Heart left ventricle (tissue), 16 donors: ENCODE measurements at regions not wholly inside any gene's neighbourhood (a gene's known extent, or its start where the extent isn't known, plus 50 kb on each side); places are given as distances from the start of the nearest gene placed in this dataset.
A peak's percentile ranks its signal among the peaks of the same experiment; 100 is the strongest.

Source experiments
- ATAC-seq, 4 donors: fragments of 200-7000 bp; cut with Tn5 transposase; one replicate each; pipeline ENCODE4 v1.9.1; 2020 to 2022; ENCODE audit warnings: moderate library complexity in 4 of 4, mild to moderate bottlenecking in 3 of 4, moderate number of reproducible peaks in 1 of 4
- DNase-seq, 5 donors: peaks; one replicate each; pipeline ENCODE4 v3.0.0-alpha.2; 2020
- H3K27ac ChIP-seq, 12 donors: fragments of 200-600 bp; sonication (generic) in 4 of 12; one replicate each; pipeline versions ENCODE4 v1.5.0 to v1.8.0; 2016 to 2022; ENCODE audit warnings: mild to moderate bottlenecking in 2 of 12
- H3K27me3 ChIP-seq, 9 donors: fragments of 200-600 bp; sonication (generic) in 2 of 9; one replicate each; pipeline versions ENCODE4 v1.5.1 to v1.8.0; 2016 to 2022; ENCODE audit warnings: mild to moderate bottlenecking in 3 of 9
- H3K36me3 ChIP-seq, 9 donors: fragments of 200-600 bp; sonication (generic) in 2 of 9; one replicate each; pipeline versions ENCODE4 v1.5.0 to v1.8.0; 2018 to 2022; ENCODE audit warnings: mild to moderate bottlenecking in 2 of 9
- H3K4me1 ChIP-seq, 12 donors: fragments of 200-600 bp; sonication (generic) in 4 of 12; one replicate each; pipeline versions ENCODE4 v1.5.0 to v1.8.0; 2016 to 2022; ENCODE audit warnings: mild to moderate bottlenecking in 3 of 12
- H3K4me3 ChIP-seq, 12 donors: fragments of 200-600 bp; sonication (generic) in 4 of 12; one replicate each; pipeline versions ENCODE4 v1.5.0 to v1.8.0; 2017 to 2022; ENCODE audit warnings: mild to moderate bottlenecking in 9 of 12, moderate library complexity in 4 of 12
- H3K9me3 ChIP-seq, 12 donors: fragments of 200-600 bp; sonication (generic) in 4 of 12; one replicate each; pipeline versions ENCODE4 v1.5.0 to v1.8.0; 2016 to 2022; ENCODE audit warnings: mild to moderate bottlenecking in 1 of 12
- POLR2A ChIP-seq, 2 donors: fragments of 450-650 bp; IDR thresholded peaks; one replicate each; pipeline ENCODE4 v1.6.1; 2017; ENCODE audit warnings: antibody characterized with exemption in 2 of 2, mild to moderate bottlenecking in 2 of 2, moderate library complexity in 2 of 2
- WGBS, 4 donors: extraction: QIAGEN DNeasy Blood & Tissue Kit in 2 of 4; methylation state at CpG; one replicate each; pipeline versions ENCODE4 v1.1.5 to v1.1.7; 2013 to 2018; 5-methylcytosine and 5-hydroxymethylcytosine counted together
- intact Hi-C, 10 donors: fragments of 100-400 bp; cut with DNase I; formaldehyde crosslinking; loops; one replicate each; pipeline versions ENCODE4 v1.11.1 to v1.14.2; 2022
- TF ChIP-seq, protein P1 (sequence below), 12 donors: fragments of 200-600 bp; sonication (generic) in 4 of 12; IDR thresholded peaks; one replicate each; pipeline versions ENCODE4 v1.5.0 to v1.8.0; 2018 to 2022; ENCODE audit warnings: antibody characterized with exemption in 12 of 12, mild to moderate bottlenecking in 5 of 12
- donor health status: ischemic (EF 13 %, LVEDD 7.1; RV severe dilation, severe dysfunction).
- donor health status: healthy with polysubstance abuse.
- donor health status: DM: no; HTN: yes; CAD: no.
- donor health status: DM: no; HTN: no; CAD: no.
- donor health status: ischemic (EF 25% LVEDD 6.9; RV normal size, moderate dysfunction).
- donor health status: ischemic (EF 25% LVEDD 5.7; RV mildly dilated, moderate dysfunction).
- donor health status: healthy.
- donor health status: DM: yes; HTN: yes; CAD: no.
- donor health status: ischemic (EF 35%, LVEDD 5.7; RV mildly dilated, moderate dysfunction).
- donor health status: nonischemic (EF 11% LVEDD 7.7; RV severe dilation, severe dysfunction).
- donor health status: DM: yes; HTN: yes; CAD: no.
- donor health status: PGD.
- donor health status: ischemic (EF 29% LVEDD 5.4; RV normal size, mild dysfunction).
- donor health status: nonischemic (EF 23%, LVEDD 6.1; RV moderate dilation, normal function).

DNA sequence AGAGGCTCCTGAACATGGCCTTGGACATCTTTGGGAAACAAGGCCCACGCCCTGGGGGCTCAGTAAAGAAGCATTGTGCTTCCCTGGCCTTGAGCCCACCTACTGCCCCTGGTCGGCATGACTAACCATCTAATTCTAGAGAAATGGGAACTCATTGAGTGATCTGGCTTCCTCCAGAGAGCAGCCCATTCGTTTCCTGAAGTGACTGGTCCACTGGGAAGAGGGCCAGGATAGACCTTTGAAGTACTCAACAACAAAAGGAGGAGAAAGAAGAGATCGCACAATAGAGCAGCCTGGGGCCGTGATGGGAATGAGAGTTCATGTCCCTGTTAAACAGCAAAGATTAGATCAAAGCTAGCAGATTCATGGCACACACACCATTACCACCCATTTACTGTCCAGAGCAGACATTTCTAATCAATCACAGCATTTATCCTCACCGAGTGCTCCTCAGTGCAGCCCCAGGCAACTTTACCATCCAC, 514.4 kb upstream of the PROK2 start:
- H3K27ac ChIP-seq, result peak overlapping the region in 2 of 12 donors; percentile 24 to 66
- WGBS, 4 donors, result 53 to 63% (median 56%) methylated on average over 6 of the region's 6 CpGs
- H3K36me3 ChIP-seq, result no peaks in the 10 kb centered on the region
- no peak overlapping the region for H3K4me3 ChIP-seq
- TF ChIP-seq, protein P1, sequence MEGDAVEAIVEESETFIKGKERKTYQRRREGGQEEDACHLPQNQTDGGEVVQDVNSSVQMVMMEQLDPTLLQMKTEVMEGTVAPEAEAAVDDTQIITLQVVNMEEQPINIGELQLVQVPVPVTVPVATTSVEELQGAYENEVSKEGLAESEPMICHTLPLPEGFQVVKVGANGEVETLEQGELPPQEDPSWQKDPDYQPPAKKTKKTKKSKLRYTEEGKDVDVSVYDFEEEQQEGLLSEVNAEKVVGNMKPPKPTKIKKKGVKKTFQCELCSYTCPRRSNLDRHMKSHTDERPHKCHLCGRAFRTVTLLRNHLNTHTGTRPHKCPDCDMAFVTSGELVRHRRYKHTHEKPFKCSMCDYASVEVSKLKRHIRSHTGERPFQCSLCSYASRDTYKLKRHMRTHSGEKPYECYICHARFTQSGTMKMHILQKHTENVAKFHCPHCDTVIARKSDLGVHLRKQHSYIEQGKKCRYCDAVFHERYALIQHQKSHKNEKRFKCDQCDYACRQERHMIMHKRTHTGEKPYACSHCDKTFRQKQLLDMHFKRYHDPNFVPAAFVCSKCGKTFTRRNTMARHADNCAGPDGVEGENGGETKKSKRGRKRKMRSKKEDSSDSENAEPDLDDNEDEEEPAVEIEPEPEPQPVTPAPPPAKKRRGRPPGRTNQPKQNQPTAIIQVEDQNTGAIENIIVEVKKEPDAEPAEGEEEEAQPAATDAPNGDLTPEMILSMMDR (IDR thresholded peaks at IDR 0.05), result no peak
- TF ChIP-seq POLR2A (IDR thresholded peaks at IDR 0.05), result no peak
- H3K9me3 ChIP-seq, result no peaks in the 10 kb centered on the region
- ATAC-seq (peak in 3 of 4 donors; percentile 49 to 69 (median 62)), DNase-seq (peak in 1 of 5 donors; percentile 74)
- H3K4me1 ChIP-seq, result peaks cover 2 to 24% (median 14%) of the 10 kb centered on the region in 12 donors
- intact Hi-C loops, result no loop called here
- no peaks in the 10 kb centered on the region for H3K27me3 ChIP-seq

DNA sequence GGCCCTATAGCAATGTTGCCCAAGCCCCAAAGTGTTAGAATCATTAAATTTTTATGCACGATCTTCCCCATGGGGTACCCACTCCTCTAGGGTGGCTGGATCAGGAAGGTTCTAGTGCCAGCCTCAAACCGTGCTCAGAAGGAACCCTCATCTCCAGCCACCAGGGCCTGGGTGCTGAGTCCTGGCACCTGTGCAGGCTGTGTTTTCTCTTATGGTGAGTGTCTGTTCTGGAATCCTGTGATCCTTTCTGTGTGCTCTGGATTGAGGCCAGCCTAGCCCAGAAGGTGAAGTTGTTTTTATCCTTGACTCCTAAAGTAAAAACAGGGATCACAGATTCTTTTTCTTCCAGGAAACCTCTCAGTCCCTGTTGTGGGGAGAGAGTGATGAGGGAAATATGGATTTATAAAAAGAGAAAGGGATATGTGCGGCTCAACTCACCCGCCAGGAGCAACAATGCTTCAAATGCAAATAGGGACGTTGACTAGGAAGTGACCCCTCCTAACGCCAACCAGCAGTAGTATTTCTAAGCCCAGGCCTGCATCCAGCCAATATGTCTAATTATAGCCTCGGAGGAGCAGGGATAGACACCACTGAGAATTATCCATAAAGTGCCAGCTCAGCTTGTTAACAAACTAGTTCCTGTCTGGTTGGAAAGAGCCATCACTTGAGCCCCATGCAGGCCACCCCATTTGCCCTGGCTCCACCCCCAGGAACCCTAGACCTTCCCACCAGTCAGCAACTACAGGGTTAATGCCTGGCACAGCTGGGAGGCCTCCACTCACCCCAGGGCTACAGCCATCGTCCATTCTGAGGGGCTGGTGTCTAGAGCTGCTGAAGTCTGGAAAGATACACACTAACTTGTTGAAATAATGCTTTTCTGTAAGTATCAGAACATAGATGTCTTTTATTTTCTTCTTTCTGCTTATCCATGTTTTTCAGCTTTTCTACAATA, 513.5 kb upstream of the PROK2 start:
- intact Hi-C loops, result no loop called here
- Histone ChIP-seq H3K4me1 (peaks cover 0 to 16% (median 11%) of the 10 kb centered on the region in 12 donors), H3K27me3 (no peaks in the 10 kb centered on the region), H3K4me3 (no peak overlapping the region), H3K9me3 (no peaks in the 10 kb centered on the region), H3K36me3 (no peaks in the 10 kb centered on the region), H3K27ac (peak overlapping the region in 9 of 12 donors; percentile 8 to 66 (median 49))
- 38 to 52% (median 42%) methylated on average over 8 of the region's 8 CpGs for WGBS, 4 donors
- DNase-seq, result no peak
- peak; percentile 73 to 79 (median 75) for ATAC-seq
- no peak for TF ChIP-seq POLR2A (IDR thresholded peaks at IDR 0.05)
- TF ChIP-seq, protein P1 (IDR thresholded peaks at IDR 0.05), result no peak

DNA sequence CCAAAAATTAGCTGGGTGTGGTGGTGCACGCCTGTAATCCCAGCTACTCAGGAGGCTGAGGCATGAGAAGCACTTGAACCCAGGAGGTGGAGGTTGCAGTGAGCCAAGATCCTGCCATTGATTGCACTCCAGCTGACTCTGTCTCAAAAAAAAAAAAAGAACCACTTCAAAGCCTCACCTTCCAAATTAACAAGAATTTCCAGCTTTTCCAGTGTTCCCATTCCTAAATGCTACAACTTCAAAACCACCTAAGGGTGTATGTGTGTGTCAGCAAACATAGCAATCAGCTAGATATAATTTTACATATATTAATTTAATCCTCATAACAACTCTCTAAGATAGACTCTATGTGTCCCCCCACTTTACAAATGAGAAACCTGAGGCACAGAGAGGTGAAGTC, 512.5 kb upstream of the PROK2 start:
- WGBS, 4 donors, result 90 to 98% (median 94%) methylated on average over 1 of the region's 1 CpG
- intact Hi-C loops, result no loop called here
- H3K27me3 ChIP-seq, result no peaks in the 10 kb centered on the region
- no peak overlapping the region for H3K4me3 ChIP-seq
- ATAC-seq (no peak), DNase-seq (no peak)
- H3K4me1 ChIP-seq, result peaks cover 0 to 16% (median 11%) of the 10 kb centered on the region in 12 donors
- peak overlapping the region in 1 of 12 donors; percentile 66 for H3K27ac ChIP-seq
- H3K9me3 ChIP-seq, result no peaks in the 10 kb centered on the region
- no peaks in the 10 kb centered on the region for H3K36me3 ChIP-seq
- TF ChIP-seq, protein P1 (IDR thresholded peaks at IDR 0.05), result no peak
- TF ChIP-seq POLR2A (IDR thresholded peaks at IDR 0.05), result no peak

DNA sequence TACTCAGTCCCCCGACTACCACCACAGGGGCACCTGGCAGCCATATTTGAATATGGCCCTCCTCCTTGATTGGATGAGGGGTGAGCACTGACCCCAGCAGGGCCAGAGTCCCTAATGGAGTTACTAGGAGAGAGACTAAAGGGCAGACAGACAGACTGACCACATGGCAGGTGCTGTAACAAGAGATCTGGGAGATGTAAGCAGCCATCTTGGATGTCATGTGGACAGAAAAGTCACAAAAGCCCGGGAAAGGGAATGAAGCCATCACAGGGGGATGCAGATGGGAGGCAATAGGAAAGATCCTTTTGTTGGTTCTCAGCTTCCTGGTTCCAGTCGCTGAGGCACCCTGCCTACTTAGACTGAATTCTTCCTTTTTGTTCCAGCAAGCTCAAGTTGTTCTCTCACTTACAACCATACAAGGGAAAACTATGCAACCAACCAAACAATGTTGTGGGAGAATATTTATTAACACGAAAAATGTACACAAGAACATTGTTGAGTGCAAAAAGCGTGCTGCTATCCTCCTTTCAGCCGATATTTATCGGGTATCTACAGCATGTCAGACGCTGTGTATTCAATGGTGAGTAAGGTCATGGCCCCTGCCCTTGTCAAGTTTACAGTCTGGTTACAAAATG, 511.6 kb upstream of the PROK2 start:
- Histone ChIP-seq H3K27ac (peak overlapping the region in 1 of 12 donors; percentile 25), H3K27me3 (no peaks in the 10 kb centered on the region), H3K4me1 (peaks cover 0 to 16% (median 11%) of the 10 kb centered on the region in 12 donors), H3K36me3 (no peaks in the 10 kb centered on the region), H3K9me3 (no peaks in the 10 kb centered on the region), H3K4me3 (no peak overlapping the region)
- intact Hi-C loops, result no loop called here
- 87 to 95% (median 93%) methylated on average over 8 of the region's 8 CpGs for WGBS, 4 donors
- TF ChIP-seq, protein P1 (IDR thresholded peaks at IDR 0.05), result no peak
- TF ChIP-seq POLR2A (IDR thresholded peaks at IDR 0.05), result no peak
- DNase-seq, result no peak
- ATAC-seq, result no peak
